LNCaP clone FGC (cell line): ENCODE measurements at regions not wholly inside any gene's neighbourhood (a gene's known extent, or its start where the extent isn't known, plus 50 kb on each side); places are given as distances from the start of the nearest gene placed in this dataset.

Experiments used
- DNase-seq: peaks from one replicate; pipeline ENCODE4 v3.0.0-alpha.2; 2011; ENCODE audit warnings: low read depth
- H3K4me3 ChIP-seq: 2 replicates; pipeline ENCODE4 v1.5.1; 2011; ENCODE audit warnings: mild to moderate bottlenecking, low read depth, low read length, control low read depth
- CTCF ChIP-seq: IDR thresholded peaks from 2 replicates; pipeline ENCODE4 v1.5.1; 2012; ENCODE audit warnings: mild to moderate bottlenecking; ENCODE audit not compliant: control insufficient read depth, insufficient read depth; ENCODE audit errors: extremely low read depth

GRCh38 chr2:239523147-239523953 is 122.5 kb upstream of the HDAC4 start:
- no peak for TF ChIP-seq CTCF
- H3K4me3 ChIP-seq = no peak overlapping the region
- DNase-seq = no peak

- no peak for TF ChIP-seq CTCF
- DNase-seq = no peak
- H3K4me3 ChIP-seq = no peak overlapping the region
Observed at GRCh38 chr2:239522740-239523119, 121.9 kb upstream of the HDAC4 start.

GRCh38 chr2:239522002-239522739 is 121.4 kb upstream of the HDAC4 start:
- no peak for DNase-seq
- no peak for TF ChIP-seq CTCF
- H3K4me3 ChIP-seq = no peak overlapping the region

GRCh38 chr2:239521518-239521815 is 120.6 kb upstream of the HDAC4 start:
- no peak for TF ChIP-seq CTCF
- no peak for DNase-seq
- no peak overlapping the region for H3K4me3 ChIP-seq

- no peak overlapping the region for H3K4me3 ChIP-seq
- no peak for DNase-seq
- no peak for TF ChIP-seq CTCF
Observed at GRCh38 chr2:239520811-239521517, 120.1 kb upstream of the HDAC4 start.

GRCh38 chr2:239519921-239520585 is 119.2 kb upstream of the HDAC4 start:
- no peak overlapping the region for H3K4me3 ChIP-seq
- no peak for DNase-seq
- TF ChIP-seq CTCF = no peak
